CD4-positive, alpha-beta T cell treated with Interleukin-4 for 1 hour (primary cell): ENCODE measurements at regions not wholly inside any gene's neighbourhood (a gene's known extent, or its start where the extent isn't known, plus 50 kb on each side); places are given as distances from the start of the nearest gene placed in this dataset.

Source experiments
- DNase-seq, 2 donors: peaks; one replicate each; pipeline ENCODE4 v3.0.0-alpha.2; 2020 to 2022

- DNase-seq: no peak
These were observed 99.5 kb downstream of the KDM5D start for GRCh38 chrY:19644889-19645638.

- DNase-seq: no peak
These were observed 106.7 kb downstream of the KDM5D start for GRCh38 chrY:19637651-19638347.

DNA sequence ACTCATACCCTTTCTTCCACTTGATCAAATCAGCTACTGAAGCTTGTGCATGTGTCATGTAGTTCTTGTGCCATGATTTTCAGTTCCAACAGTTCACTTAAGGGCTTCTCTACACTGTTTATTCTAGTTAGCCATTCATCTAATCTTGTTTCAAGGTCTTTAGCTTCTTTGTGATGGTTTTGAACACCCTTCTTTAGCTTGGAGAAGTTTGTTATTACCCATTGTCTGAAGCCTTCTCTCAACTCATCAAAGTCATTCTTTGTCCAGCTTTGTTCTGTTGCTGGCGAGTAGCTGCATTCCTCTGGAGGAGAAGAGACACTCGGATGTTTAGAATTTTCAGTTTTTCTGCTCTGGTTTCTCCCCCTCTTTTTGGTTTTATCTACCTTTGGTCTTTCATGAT, 115.6 kb downstream of the KDM5D start:
- no peak for DNase-seq

DNA sequence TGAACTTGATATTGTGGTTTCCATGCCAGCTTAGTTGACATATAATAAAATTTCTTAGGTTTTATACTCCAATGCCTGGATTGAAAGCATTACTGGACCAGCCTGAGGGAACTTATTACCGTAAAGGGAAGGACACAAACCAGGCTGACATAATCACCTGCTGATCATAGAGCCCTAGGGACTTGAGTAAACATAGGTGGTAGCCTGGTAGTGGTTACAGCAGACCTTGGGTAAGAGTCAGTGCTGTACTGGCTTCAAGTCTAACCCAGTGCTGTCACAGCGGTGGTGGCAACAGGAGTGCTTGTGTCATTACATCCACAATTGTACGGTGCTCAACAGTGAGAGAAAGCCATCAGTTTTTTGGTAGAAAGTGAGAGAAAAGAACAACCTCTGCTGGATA, 122.1 kb downstream of the KDM5D start:
- DNase-seq: no peak

DNA sequence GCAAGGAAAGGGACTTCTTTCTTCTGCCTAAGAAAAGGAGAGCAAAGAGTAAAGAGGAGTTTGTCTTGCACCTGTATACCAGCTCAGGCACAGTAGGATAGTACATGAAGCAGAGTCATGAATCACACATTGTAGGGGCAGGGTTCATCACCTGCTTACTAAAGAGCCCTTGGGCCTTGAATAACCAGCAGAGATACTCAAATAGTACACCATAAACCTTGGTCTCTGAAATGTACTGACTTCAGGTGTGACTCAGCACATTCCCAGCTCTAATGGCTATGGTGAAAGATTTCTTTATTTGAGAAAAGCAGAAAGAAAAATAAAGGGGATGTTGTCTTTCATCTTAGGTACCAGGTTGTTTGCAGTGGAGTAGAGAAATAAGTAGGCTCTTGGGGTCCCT, 122.8 kb downstream of the KDM5D start:
- no peak for DNase-seq

- no peak for DNase-seq
These were observed 143.4 kb downstream of the KDM5D start for GRCh38 chrY:19601113-19601512.

DNA sequence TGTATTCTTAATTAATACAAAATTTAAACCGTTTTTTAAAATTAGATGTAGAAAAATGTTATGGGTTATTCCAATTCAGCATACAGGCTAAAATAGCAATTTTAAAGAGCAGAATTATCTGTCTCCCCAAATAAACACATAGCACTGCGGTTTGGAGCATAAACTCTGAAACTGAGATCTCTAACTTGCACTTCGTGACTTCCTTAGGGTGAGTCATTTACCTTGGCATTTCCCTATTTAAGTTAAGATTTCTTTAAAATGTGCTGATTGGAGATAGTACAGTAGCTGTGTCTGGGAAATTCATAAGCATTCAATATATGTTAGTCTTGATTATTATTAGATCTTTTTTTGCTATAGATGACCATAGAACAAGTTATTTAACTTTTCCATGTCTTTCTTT, 143.8 kb downstream of the KDM5D start:
- DNase-seq: no peak

DNA sequence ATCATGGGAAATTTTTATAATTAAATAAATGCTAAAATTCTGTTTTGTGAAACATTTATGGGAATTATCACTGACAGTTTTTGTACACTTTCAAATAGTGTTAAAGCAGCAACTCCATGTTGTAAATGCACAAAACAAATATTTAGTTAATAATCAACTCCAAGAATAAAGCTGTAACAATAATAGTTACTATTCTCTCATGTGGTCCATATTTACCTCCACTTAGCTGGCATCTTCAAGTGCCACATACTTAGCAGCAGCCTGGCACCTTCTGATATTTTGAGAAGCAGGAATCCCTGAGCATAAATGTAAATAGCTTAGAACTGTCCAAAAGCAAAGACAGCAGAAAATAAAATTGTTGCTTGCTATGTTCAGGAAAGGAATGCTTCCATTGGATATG, 154.3 kb downstream of the KDM5D start:
- DNase-seq: no peak

DNA sequence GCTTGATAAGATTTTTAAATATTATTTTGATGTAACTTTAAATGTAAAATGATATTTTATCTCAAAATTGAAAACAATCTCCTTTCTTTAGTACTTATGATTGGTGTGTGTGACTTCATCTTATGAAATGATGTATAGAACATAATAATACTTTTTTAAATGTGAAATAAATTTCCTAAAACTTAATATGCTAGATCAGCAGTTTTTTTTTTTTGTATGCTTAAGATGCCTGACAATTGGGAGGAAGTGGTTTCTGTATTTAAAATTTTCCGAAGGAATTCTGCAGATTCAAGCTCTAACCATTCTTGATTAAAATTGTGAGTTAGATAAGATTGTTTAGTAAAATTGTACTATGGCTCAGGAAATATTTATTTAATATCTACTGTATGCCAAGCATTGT, 154.9 kb downstream of the KDM5D start:
- DNase-seq: no peak

DNA sequence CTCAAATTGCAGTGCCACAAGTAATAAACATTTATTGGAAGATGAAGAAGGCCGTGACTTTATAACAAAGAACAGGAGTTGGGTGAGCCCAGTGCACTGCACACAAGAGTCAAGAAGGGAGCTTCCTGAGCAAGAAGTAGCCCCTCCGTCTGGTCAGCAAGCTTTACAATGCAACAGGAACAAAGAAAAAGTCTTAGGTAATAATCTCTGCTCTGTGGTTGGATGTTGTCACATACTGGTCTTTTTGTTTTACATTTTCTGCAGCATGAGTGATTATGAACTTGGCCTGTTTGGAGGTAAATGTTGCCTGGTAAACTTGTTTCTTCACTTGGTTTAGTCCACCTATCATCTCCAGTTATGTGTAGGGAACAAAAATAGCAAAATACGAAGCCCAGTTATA, 157.2 kb downstream of the KDM5D start:
- DNase-seq: no peak

DNA sequence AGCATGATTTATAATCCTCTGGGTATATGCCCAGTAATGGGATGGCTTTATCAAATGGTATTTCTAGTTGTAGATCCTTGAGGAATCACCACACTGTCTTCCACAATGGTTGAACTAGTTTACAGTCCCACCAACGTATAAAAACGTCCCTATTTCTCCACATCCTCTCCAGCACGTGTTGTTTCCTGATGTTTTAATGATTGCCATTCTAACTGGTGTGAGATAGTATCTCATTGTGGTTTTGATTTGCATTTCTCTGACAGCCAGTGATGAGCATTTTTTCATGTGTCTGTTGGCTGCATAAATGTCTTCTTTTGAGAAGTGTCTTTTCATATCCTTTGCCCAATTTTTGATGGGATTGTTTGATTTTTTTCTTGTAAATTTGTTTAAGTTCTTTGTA, 163.5 kb downstream of the KDM5D start:
- DNase-seq: peak in 1 of 2 donors; percentile 23

GRCh38 chrY:19578281-19578874, 166.1 kb downstream of the KDM5D start:
- no peak for DNase-seq

- DNase-seq: no peak
These were observed 167.3 kb downstream of the KDM5D start for GRCh38 chrY:19577250-19577649.

DNA sequence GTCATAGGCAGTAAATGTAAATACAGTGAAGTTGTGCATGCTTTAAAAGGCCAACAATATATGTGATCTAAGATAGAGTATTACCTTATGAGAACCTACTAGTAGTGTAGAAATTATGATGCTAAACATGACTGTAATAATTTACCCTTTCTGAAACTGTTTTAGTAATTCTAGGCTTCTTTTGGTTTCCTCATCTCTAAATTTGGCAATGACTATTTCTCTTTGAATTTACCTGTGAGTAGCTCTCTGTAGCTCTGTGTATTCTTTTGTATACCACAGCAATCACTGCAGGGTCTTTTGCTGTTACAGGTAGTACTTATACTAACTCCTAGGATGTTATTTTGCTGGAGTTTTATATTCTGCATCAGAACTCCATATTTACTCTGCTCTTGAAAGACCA, 169.6 kb downstream of the KDM5D start:
- DNase-seq: no peak

DNA sequence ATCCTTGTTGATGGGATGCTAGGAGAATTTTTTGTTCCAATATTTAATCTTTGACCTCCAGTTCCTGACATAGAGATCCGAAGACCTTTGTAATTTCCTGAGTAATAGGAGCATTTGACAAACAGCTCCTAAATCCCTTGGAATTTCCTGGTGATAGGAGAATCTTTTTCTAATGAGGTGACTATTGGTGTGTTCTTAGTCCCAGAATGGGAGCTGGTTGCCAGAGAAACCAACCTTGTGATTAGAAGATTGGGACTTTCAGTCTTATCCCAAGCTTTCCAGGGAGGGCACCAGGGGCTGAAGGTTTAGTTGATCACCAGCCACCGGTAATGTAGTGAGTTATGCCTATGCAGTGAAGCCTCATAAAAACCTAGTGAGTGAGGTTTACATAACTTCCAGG, 170.9 kb downstream of the KDM5D start:
- no peak for DNase-seq

DNA sequence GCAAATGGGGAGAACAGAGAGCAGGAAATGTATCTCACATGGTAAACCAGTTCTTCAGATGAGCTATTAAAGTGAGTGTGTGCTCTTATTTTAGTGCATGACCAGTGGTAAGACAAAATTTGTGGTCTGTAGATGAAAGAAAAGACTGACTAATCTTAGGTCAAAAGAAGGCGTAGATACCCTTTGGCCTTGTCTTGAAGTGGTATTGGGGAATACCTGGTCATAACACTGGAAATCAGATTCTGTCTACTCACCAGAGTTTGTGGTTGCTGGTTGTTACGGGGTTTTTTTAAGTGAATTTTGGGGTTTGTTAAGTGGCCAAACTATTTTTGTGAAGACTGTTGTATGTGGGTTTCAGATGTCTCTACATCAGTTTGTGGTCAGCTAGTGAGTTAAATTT, 173.5 kb downstream of the KDM5D start:
- peak in 1 of 2 donors; percentile 30 for DNase-seq

GRCh38 chrY:19567943-19568342, 176.6 kb downstream of the KDM5D start:
- DNase-seq: no peak

DNA sequence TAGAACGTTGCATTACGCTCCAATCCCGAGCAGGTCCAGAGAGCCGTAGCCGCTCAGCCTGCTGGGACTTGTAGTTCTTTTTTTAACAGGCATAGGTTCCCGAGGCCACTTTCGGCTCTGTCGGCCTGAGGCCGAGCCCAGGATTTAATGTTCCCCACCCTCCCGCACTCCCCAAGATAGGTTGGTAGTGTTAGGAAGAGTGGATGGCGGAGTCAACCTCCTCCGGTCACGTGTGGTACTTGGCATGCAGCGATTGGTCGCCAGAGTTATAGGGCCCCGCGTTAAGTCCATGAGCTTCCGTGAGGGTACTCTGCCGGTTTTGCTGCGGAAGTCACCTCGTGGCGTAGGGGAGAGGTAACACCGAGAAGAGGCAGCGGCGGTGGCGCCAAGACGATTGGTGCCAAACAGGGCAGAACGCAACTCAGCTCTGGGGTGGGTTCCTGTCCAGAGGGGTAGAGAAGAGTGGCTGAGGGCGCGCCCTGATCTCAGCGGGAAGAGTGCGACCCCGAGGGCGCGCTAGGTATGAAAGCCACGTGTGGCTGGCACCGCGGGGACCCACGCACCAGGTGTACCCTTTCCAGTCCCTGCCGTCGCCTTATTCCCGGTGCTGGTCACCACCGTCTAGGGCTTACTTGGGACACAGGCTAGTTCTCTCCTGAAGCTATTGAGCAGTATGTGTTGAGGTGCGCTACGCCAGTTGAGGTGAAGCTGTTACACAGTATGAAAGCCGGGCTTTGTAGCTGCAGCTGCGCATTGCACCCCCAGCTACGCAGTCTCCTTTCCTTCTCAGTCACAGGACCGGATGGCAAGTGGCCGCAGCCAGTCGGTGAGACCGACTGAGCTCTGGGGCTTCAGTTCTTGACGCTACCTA, 177.2 kb downstream of the KDM5D start:
- DNase-seq: peak in 1 of 2 donors; percentile 89

- no peak for DNase-seq
These were observed 185.4 kb downstream of the KDM5D start for GRCh38 chrY:19559161-19559560.

DNA sequence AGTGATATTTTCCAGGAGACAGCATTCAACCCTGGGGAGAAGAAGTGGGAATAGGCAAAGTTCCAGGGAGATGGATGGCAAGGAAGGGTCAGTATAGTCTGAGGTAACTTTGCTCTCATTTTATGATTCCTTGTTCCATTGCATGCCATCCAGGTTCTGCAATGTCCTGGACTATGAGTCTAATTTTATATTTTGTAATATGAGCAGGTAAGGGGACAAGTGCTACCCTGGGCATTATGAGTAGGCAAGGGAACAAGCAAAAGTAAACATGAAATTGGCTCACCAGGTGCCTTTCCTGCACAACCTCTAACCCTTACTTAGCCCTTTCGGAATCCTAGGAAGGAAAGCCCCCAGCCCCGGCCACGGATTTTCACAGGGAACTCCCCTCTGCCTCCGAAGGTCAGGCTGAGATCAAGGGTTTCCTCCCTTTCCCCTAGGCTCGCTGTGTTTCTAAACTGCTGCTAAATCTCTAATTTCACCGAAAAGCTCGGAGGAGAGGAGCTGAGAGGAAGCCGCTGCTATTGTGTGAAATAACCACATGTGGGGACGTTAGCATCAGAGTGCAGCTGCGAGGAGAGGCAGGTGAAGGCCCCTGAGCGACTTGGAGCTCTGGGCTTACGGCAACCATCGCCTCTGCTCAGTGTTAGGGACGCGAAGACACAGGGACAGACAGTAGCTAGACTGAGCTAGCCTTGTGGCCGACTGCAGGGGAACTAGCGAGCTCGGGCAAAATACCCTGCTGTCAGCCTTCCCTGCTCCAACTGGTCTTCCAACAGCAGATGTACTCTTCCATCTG, 194.7 kb downstream of the KDM5D start:
- DNase-seq: no peak

GRCh38 chrY:19541475-19542306, 202.8 kb downstream of the KDM5D start:
- DNase-seq: no peak
